ENCODE measurements at regions not wholly inside any gene's neighbourhood (a gene's known extent, or its start where the extent isn't known, plus 50 kb on each side); places are given as distances from the start of the nearest gene placed in this dataset.
"Not testable (repeated sequence)": the region's sequence is repeated elsewhere in the genome, so short reads cannot be mapped to it uniquely, and the experiment has no call there.

DNA sequence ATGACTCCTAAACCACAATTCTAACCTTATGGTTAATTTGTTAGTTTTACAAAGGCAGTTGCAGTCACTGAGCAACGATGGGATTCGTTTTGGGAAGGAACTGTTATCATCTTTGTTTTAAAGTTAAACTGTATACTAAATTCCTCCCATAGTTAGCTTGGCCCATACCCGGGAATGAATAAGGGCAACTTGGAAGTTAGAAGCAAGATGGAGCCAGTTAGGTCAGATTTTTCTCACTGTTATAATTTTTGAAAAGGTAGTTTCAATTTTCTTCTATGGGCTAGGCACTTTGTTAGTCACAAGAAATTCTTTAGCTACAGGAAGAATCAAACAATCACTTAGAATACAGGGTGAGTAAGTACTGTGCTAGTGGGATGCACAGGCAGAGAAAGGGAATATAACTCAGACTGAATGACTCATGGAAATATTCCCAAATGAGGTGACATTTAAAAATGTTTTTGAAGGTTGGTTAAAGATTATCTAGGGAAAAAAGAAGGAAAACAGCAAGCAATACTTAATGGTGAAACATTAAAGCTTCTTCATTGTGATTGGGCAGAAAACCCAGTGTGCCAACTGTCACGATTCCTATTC, 153.6 kb downstream of the MAGEB17 start:
- no peak for DNase-seq (ENCODE audit: low read depth)

- no peak for DNase-seq (ENCODE audit: low read depth)
Observed at GRCh38 chrX:16333453-16333852, 166.2 kb downstream of the MAGEB17 start.

GRCh38 chrX:16335181-16335580, 167.9 kb downstream of the MAGEB17 start:
- no peak for DNase-seq (ENCODE audit: low read depth)

DNA sequence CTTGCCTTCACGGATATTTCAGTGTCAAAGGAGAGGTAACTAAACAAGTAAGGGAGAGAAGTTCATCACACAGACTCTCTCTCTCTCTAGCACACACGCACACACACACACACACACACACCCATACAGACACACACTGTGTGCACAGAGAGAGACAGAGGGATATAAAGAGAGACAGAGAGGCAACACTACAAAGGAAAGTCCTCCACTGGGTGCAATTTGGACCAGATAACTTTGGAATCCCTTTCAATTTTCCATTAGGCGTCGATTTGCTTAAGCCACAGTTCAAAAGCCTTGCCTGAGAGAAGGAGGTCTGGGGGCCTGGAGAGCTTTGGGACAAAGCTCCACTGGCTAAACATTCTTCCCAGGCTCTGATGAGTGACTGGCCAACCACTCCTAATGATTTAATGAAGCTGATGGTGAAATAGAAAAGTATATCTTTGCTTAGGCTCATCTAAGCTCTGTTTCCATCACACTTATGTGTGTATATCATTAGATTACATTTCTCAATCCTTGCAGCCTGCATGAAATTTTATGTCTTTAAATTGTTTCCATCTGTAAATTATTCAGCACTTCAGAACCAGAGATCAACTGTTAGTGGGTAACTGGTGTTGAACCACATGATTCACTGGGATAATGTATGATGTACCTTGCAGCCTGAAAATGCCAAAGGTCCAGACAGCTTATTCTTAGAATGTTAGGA, 180.8 kb downstream of the MAGEB17 start:
- DNase-seq (ENCODE audit: low read depth): no peak

DNA sequence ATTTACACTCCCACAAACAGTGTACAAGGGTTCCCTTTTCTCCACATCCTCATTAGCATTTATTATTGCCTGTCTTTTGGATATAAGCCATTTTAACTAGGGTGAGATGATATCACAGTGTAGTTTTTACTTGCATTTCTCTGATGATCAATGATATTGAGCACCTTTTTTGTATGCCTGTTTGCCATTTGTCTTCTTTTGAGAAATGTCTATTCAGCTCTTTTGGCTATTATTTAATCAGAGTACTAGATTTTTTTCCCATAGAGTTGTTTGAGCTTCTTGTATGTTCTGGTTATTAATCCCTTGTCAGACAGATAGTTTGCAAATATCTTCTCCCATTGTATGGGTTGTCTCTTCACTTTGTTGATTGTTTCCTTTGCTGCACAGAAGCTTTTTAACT, 190.6 kb downstream of the MAGEB17 start:
- no peak for DNase-seq (ENCODE audit: low read depth)

DNA sequence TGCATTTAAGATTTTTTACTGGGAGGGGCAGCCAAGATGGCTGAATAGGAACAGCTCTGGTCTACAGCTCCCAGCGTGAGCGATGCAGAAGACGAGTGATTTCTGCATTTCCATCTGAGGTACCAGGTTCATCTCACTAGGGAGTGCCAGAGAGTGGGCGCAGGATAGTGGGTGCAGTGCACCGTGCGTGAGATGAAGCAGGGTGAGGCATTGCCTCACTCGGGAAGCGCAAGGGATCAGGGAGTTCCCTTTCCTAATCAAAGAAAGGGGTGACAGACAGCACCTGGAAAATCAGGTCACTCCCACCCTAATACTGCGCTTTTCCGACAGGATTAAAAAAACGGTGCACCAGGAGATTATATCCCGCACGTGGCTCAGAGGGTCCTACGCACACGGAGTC, 192.8 kb downstream of the MAGEB17 start:
- DNase-seq (ENCODE audit: low read depth): not testable (repeated sequence)

DNA sequence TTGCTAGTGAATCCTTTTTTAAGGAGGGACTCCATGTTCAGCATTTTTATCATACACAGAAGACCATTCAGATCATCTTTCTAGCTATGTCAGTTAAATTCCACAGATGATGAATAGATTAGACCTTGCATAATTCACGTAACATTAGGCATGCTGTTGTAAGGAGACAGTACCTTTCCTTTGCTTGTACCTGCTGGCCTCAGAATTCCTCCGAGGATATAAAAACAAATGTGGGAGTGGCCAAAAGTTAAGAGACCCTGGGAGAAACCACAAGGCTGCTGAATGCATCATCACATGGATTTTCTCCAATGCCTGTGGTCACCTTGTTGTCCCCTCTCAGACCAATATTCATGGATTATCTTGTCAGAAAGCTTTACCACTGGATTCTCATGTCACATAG, 201.4 kb downstream of the MAGEB17 start:
- no peak for DNase-seq (ENCODE audit: low read depth)

GRCh38 chrX:16376056-16376455, 208.8 kb downstream of the MAGEB17 start:
- no peak for DNase-seq (ENCODE audit: low read depth)

DNA sequence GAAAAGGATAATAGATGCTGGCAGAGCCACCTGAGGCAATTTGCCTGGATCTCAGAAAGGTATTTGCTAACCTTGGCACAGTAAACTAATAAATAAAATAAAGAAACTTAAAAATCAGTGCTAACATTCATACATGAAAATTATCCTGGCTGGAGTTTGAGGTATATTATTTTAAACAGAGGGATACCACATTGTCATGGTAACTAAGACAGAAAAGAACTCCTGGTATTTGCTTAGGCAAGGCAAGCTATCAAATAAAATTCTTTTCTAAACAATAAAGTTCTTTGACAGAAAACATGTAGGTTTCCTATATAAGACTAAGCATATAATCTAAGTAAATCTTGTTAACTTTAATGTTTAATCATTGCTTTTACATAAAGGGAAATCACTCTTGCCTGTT, 218.8 kb downstream of the MAGEB17 start:
- no peak for DNase-seq (ENCODE audit: low read depth)

- no peak for DNase-seq (ENCODE audit: low read depth)
Observed at GRCh38 chrX:16392597-16392996, 225.3 kb downstream of the MAGEB17 start.

DNA sequence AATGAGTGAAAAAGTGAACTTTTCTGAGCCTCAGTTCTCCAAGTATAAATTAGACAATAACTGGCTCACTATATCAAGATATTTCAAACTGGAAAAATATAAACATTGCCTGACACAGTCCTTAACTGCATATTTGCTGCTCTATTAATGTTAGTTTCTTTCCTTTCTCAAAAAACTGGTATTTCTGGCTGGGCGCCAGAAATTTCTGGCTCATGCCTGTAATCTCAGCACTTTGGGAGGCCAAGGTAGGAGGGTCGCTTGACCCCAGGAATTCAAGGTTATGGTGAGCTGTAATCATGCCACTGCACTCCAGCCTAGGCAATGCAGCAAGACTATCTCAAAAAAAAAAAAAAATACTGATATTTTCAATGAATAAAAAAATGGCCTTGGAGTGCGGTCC, 227.0 kb downstream of the MAGEB17 start:
- DNase-seq (ENCODE audit: low read depth): no peak

DNA sequence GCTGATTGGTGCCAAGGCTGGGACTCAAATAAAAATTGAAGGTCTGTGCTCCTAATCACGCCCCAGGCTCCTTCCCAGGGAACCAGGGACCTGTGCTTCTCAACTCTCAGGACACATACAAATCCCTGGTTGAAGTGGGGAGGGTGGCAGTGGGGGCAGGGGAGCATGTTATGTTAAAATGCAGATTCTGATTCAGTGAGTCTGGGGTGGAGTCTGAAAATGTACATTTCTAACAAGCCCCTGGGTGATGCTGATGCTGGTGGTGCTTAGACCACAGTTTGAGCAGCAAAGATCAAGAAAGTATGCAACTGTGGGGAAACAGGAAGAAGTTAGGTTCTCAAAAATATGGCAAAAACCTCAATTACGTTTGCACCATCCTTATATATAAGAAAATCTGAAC, 236.5 kb downstream of the MAGEB17 start:
- no peak for DNase-seq (ENCODE audit: low read depth)

- DNase-seq (ENCODE audit: low read depth): no peak
Observed at GRCh38 chrX:16416588-16416987, 233.4 kb upstream of the S100G start.

GRCh38 chrX:16418650-16419049, 231.3 kb upstream of the S100G start:
- no peak for DNase-seq (ENCODE audit: low read depth)

- no peak for DNase-seq (ENCODE audit: low read depth)
Observed at GRCh38 chrX:16427668-16428067, 222.3 kb upstream of the S100G start.

- DNase-seq (ENCODE audit: low read depth): no peak
Observed at GRCh38 chrX:16429406-16429805, 220.6 kb upstream of the S100G start.

GRCh38 chrX:16431266-16431665, 218.7 kb upstream of the S100G start:
- DNase-seq (ENCODE audit: low read depth): no peak

DNA sequence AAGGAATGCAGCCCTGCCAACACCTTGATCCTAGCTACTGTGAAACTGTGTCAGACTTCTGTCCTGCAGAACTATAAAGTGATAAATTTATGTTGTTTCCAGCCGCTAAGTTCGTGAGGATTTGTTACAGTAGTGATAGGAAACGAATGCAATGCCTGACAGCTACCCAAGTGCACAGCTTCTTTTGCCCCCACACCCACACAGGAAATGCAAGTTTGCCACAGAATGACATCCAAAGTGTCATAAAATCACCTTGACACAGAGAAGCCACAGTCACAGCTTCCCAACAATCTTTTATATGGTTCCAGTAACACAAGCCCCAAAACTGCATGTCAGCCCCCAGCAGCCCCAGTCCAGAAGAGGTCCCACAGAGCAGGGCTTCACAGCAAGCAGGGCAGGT, 216.9 kb upstream of the S100G start:
- no peak for DNase-seq (ENCODE audit: low read depth)

GRCh38 chrX:16435399-16435986, 214.5 kb upstream of the S100G start:
- no peak for DNase-seq (ENCODE audit: low read depth)

DNA sequence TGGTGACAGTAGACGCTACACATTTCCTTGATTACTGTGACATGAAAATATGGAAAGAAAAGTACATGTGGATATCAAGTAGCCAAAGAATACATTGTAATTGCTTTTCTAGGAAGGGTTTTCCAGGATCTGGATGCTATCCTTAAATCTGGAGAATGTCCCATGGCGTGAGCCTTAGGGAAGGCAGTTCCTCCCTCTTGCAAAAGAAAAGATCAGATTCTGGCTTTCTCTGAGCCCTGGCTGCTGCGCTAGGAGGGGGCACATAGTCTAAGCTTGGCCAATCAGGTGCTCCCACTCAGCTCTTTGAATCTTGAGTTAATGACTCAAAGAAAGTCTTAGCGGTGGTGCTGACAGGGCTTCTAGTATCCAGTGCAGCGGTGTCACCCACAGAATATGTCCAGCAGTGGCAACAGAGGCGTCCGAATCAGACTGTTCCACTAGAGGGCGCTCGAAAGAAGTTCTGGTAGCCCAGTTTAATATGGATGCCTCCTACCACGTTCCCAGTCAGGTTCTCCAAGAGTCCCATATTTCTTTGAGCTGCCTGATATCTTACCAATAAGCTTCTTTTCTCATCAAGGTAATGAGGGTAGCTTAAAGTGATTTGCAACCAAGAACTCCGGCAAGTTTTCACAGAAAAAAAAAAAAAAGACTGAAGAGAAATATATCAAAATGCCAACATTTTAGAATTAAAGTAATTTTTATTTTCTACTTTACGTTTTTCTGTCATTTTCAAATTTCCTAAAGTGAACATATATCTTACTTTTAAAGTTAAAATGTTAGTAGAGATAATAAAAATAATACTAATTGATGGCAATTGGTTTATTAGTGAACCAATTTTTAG, 213.4 kb upstream of the S100G start:
- peak; percentile 22 for DNase-seq (ENCODE audit: low read depth)

DNA sequence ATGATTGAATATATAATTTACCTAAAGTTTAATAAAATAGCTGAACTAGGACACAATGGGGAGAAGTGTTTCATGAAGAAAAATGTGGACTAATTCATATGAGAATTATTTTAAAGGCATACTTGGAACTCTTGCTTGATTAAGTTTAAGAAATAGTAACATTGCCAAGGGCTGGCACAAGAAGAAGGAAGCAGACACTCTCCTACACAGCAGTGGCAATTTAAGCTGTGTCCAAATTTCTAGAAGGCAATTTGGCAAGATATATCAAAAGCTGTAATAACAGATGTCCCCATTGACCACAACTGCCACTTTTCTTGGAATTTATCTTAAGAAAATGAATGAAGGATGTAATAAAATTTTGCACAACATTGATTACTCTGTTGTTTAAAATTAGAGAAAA, 209.5 kb upstream of the S100G start:
- no peak for DNase-seq (ENCODE audit: low read depth)

- DNase-seq (ENCODE audit: low read depth): no peak
Observed at GRCh38 chrX:16444353-16444752, 205.6 kb upstream of the S100G start.
